OCI-LY3 (cell line): ENCODE measurements at regions not wholly inside any gene's neighbourhood (a gene's known extent, or its start where the extent isn't known, plus 50 kb on each side); places are given as distances from the start of the nearest gene placed in this dataset.
"Not testable (repeated sequence)": the region's sequence is repeated elsewhere in the genome, so short reads cannot be mapped to it uniquely, and the experiment has no call there.

Experiments used
- CTCF ChIP-seq: fragments of 200-600, 300-600 bp; sonication (generic); IDR thresholded peaks from 2 replicates; pipeline ENCODE4 v1.5.1; 2014; ENCODE audit warnings: antibody characterized with exemption, low read length, low read depth
- EZH2phosphoT487 ChIP-seq: fragments of 200-600 bp; shearing (Covaris generic); IDR thresholded peaks from 2 replicates; pipeline ENCODE4 v1.6.1; 2018; ENCODE audit warnings: antibody characterized with exemption, mixed run types, low read depth

- TF ChIP-seq CTCF, EZH2phosphoT487: not testable (repeated sequence)
Measured at GRCh38 chr1:148377992-148378391, 105.1 kb downstream of the PPIAL4G start.
